HEK293 (cell line): ENCODE measurements at regions not wholly inside any gene's neighbourhood (a gene's known extent, or its start where the extent isn't known, plus 50 kb on each side); places are given as distances from the start of the nearest gene placed in this dataset.

Source experiments
- OVOL3 ChIP-seq: fragments of 450-650 bp; formaldehyde crosslinking; IDR thresholded peaks from 2 replicates; pipeline ENCODE4 v1.5.1; 2016; ENCODE audit warnings: missing biosample characterization, missing genetic modification characterization
- ZFP3 ChIP-seq: fragments of 450-650 bp; formaldehyde crosslinking; IDR thresholded peaks from 2 replicates; pipeline ENCODE4 v1.5.1; 2016; ENCODE audit warnings: low read depth, missing biosample characterization, missing genetic modification characterization
- ZFP37 ChIP-seq: fragments of 450-650 bp; formaldehyde crosslinking; IDR thresholded peaks from 2 replicates; pipeline ENCODE4 v1.5.1; 2016; ENCODE audit warnings: missing biosample characterization, missing genetic modification characterization
- ZNF311 ChIP-seq: fragments of 450-650 bp; formaldehyde crosslinking; IDR thresholded peaks from 2 replicates; pipeline ENCODE4 v1.5.1; 2017; ENCODE audit warnings: missing biosample characterization, missing genetic modification characterization, borderline replicate concordance
- ZNF350 ChIP-seq: fragments of 450-650 bp; formaldehyde crosslinking; IDR thresholded peaks from 2 replicates; pipeline ENCODE4 v1.5.0; 2017; ENCODE audit warnings: missing biosample characterization, mild to moderate bottlenecking, missing genetic modification characterization
- ZNF596 ChIP-seq: fragments of 450-650 bp; IDR thresholded peaks from 2 replicates; pipeline ENCODE4 v1.5.0; 2018; ENCODE audit warnings: missing biosample characterization, mild to moderate bottlenecking, missing genetic modification characterization, moderate library complexity
- ZNF677 ChIP-seq: fragments of 450-650 bp; IDR thresholded peaks from 2 replicates; pipeline ENCODE4 v1.5.0; 2018; ENCODE audit warnings: missing biosample characterization, mild to moderate bottlenecking, missing genetic modification characterization, moderate library complexity
- TF ChIP-seq, protein P1 (sequence below): fragments of 450-650 bp; formaldehyde crosslinking; IDR thresholded peaks from 2 replicates; pipeline ENCODE4 v1.5.1; 2016; ENCODE audit warnings: missing biosample characterization, missing genetic modification characterization
- TF ChIP-seq, protein P2 (sequence below): fragments of 450-650 bp; formaldehyde crosslinking; conservative IDR thresholded peaks from 2 replicates; pipeline ENCODE4 v1.5.1; 2016; ENCODE audit warnings: low read depth, missing biosample characterization, missing genetic modification characterization

DNA sequence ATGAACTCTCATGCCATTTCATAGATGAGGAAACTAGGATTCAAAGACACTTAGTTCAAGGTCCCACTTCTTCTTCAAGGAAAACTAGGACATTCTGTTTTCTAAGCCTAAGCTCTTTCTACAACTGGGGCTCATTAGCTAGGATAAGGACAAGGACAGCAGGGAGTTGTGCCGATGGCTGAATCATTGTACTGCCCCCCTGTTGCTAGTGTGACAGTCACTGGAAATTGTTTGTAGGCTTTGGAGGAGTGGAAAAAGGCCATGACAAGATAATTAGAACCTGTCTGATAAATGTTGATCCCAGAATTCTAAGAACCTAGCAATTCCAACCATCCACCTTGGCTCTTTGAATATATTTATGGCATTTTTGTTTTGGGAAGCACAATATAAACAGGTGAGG is 445.7 kb downstream of the CDH8 start:
- TF ChIP-seq ZNF677 (tag by site-specific recombination) (no peak), ZFP37 (tag by site-specific recombination) (no peak), ZFP3 (tag by site-specific recombination) (no peak), ZNF311 (tag by site-specific recombination) (no peak), ZNF596 (tag by site-specific recombination) (no peak), ZNF350 (tag by site-specific recombination) (no peak), OVOL3 (tag by site-specific recombination) (no peak)
- TF ChIP-seq, protein P1, sequence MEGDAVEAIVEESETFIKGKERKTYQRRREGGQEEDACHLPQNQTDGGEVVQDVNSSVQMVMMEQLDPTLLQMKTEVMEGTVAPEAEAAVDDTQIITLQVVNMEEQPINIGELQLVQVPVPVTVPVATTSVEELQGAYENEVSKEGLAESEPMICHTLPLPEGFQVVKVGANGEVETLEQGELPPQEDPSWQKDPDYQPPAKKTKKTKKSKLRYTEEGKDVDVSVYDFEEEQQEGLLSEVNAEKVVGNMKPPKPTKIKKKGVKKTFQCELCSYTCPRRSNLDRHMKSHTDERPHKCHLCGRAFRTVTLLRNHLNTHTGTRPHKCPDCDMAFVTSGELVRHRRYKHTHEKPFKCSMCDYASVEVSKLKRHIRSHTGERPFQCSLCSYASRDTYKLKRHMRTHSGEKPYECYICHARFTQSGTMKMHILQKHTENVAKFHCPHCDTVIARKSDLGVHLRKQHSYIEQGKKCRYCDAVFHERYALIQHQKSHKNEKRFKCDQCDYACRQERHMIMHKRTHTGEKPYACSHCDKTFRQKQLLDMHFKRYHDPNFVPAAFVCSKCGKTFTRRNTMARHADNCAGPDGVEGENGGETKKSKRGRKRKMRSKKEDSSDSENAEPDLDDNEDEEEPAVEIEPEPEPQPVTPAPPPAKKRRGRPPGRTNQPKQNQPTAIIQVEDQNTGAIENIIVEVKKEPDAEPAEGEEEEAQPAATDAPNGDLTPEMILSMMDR (tag by site-specific recombination) = no peak
- TF ChIP-seq, protein P2, sequence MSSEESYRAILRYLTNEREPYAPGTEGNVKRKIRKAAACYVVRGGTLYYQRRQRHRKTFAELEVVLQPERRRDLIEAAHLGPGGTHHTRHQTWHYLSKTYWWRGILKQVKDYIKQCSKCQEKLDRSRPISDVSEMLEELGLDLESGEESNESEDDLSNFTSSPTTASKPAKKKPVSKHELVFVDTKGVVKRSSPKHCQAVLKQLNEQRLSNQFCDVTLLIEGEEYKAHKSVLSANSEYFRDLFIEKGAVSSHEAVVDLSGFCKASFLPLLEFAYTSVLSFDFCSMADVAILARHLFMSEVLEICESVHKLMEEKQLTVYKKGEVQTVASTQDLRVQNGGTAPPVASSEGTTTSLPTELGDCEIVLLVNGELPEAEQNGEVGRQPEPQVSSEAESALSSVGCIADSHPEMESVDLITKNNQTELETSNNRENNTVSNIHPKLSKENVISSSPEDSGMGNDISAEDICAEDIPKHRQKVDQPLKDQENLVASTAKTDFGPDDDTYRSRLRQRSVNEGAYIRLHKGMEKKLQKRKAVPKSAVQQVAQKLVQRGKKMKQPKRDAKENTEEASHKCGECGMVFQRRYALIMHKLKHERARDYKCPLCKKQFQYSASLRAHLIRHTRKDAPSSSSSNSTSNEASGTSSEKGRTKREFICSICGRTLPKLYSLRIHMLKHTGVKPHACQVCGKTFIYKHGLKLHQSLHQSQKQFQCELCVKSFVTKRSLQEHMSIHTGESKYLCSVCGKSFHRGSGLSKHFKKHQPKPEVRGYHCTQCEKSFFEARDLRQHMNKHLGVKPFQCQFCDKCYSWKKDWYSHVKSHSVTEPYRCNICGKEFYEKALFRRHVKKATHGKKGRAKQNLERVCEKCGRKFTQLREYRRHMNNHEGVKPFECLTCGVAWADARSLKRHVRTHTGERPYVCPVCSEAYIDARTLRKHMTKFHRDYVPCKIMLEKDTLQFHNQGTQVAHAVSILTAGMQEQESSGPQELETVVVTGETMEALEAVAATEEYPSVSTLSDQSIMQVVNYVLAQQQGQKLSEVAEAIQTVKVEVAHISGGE = no peak
